HCT116 (cell line): ENCODE measurements at regions not wholly inside any gene's neighbourhood (a gene's known extent, or its start where the extent isn't known, plus 50 kb on each side); places are given as distances from the start of the nearest gene placed in this dataset.

Experiments used
- ATAC-seq: fragments of 200-7000 bp; cut with Tn5 transposase; 2 replicates; pipeline ENCODE4 v1.9.1; 2020; ENCODE audit warnings: mild to moderate bottlenecking, moderate library complexity
- BruUV-seq: library from RNA; stranded (reverse); fragments of 400-500 nt; replicated peaks from 2 replicates; lab custom pipeline; 2021; lab: Mats Ljungman, UMichigan
- CTCF ChIA-PET: fragments of 300-600 bp; sonication (Branson Sonifier 250); formaldehyde crosslinking; loops from one replicate; lab custom pipeline; 2021; ENCODE audit warnings: antibody characterized with exemption; lab: Charles Lee
- POLR2A ChIA-PET: fragments of 300-600, 350-600 bp; sonication (Branson Sonifier 250); formaldehyde crosslinking; loops from one replicate; lab custom pipeline; 2021; ENCODE audit warnings: antibody characterized with exemption; lab: Charles Lee
- RAD21 ChIA-PET, 2 experiments: fragments of 300-600 bp; sonication (Branson Sonifier 250); formaldehyde crosslinking; loops; one replicate each; lab custom pipeline; 2023; ENCODE audit warnings: low total read pairs in 2 of 2; ENCODE audit not compliant: uncharacterized antibody in 2 of 2, unreplicated experiment in 2 of 2, low non-redundant PET in 1 of 2; lab: Charles Lee
- DNase-seq: peaks from one replicate; pipeline ENCODE4 v3.0.0-alpha.2; 2010; ENCODE audit warnings: low read depth, low spot score
- H2AFZ ChIP-seq: fragments of 200-600 bp; shearing (Covaris generic), sonication (generic); 2 replicates; pipeline ENCODE4 v1.6.1; 2017; ENCODE audit warnings: low read depth, mixed run types, mixed read lengths, antibody characterized with exemption, low read length; ENCODE audit not compliant: poor library complexity, severe bottlenecking
- H3K27ac ChIP-seq: 2 replicates; pipeline ENCODE4 v1.5.1; 2012; ENCODE audit warnings: low read depth, low read length
- H3K27me3 ChIP-seq: fragments of 200-600 bp; sonication (generic); 2 replicates; pipeline ENCODE4 v1.6.1; 2016; ENCODE audit warnings: mixed run types, low read length, mixed read lengths; ENCODE audit not compliant: insufficient read depth
- H3K36me3 ChIP-seq, 2 experiments: fragments of 200-500 bp in 1 of 2; fragments of 200-600 bp in 1 of 2; sonication (Bioruptor generic) in 1 of 2; sonication (generic) in 1 of 2; 2 replicates each; pipeline versions ENCODE4 v1.5.1 to v1.6.1; 2014 to 2016; ENCODE audit warnings: low read length in 2 of 2, inconsistent platforms in 1 of 2, mixed read lengths in 1 of 2, mixed run types in 1 of 2; ENCODE audit not compliant: insufficient read depth in 2 of 2, control insufficient read depth in 1 of 2
- H3K4me1 ChIP-seq, 2 experiments: fragments of 200-600 bp in 1 of 2; sonication (generic) in 1 of 2; 2 replicates each; pipeline versions ENCODE4 v1.5.1 to v1.6.1; 2012 to 2017; ENCODE audit warnings: low read length in 2 of 2, inconsistent platforms in 1 of 2, mild to moderate bottlenecking in 1 of 2, mixed read lengths in 1 of 2, mixed run types in 1 of 2, moderate library complexity in 1 of 2; ENCODE audit not compliant: insufficient read depth in 2 of 2, control insufficient read depth in 1 of 2
- H3K4me2 ChIP-seq: fragments of 200-600 bp; sonication (generic); 2 replicates; pipeline ENCODE4 v1.6.1; 2017; ENCODE audit warnings: mixed run types, low read length, mixed read lengths
- H3K4me3 ChIP-seq, 2 experiments: fragments of 200-600 bp in 1 of 2; sonication (generic) in 1 of 2; replicated peaks in 1 of 2; 2 replicates each; pipeline ENCODE4 v1.5.1; 2011 to 2016; ENCODE audit warnings: low read length in 2 of 2, control low read depth in 1 of 2, low read depth in 1 of 2, mild to moderate bottlenecking in 1 of 2, mixed read lengths in 1 of 2, mixed run types in 1 of 2
- H3K79me2 ChIP-seq: fragments of 200-600 bp; sonication (generic); 2 replicates; pipeline ENCODE4 v1.6.1; 2017; ENCODE audit warnings: mild to moderate bottlenecking, mixed run types, low read length, moderate library complexity, mixed read lengths; ENCODE audit not compliant: insufficient read depth
- H3K9ac ChIP-seq: fragments of 200-600 bp; sonication (generic); 2 replicates; pipeline ENCODE4 v1.6.1; 2016; ENCODE audit warnings: low read length, mixed read lengths
- H3K9me2 ChIP-seq: fragments of 200-600 bp; sonication (generic), shearing (Covaris generic); 2 replicates; pipeline ENCODE4 v1.6.1; 2017; ENCODE audit warnings: mixed run types, mild to moderate bottlenecking, moderate library complexity; ENCODE audit not compliant: insufficient read depth
- H3K9me3 ChIP-seq, 2 experiments: fragments of 200-500 bp in 1 of 2; fragments of 200-600 bp in 1 of 2; sonication (Bioruptor generic) in 1 of 2; sonication (generic) in 1 of 2; 2 replicates each; pipeline ENCODE4 v1.6.1; 2014 to 2017; ENCODE audit warnings: low read length in 2 of 2, mixed read lengths in 2 of 2, inconsistent platforms in 1 of 2, low read depth in 1 of 2, mild to moderate bottlenecking in 1 of 2, mixed run types in 1 of 2, moderate library complexity in 1 of 2; ENCODE audit not compliant: control insufficient read depth in 1 of 2, insufficient read depth in 1 of 2
- H4K20me1 ChIP-seq: fragments of 200-600 bp; sonication (generic), shearing (Covaris generic); 2 replicates; pipeline ENCODE4 v1.6.1; 2017; ENCODE audit warnings: mixed run types, mild to moderate bottlenecking, moderate library complexity; ENCODE audit not compliant: insufficient read depth
- EGR1 ChIP-seq: IDR thresholded peaks from 2 replicates; pipeline ENCODE4 v1.6.1; 2012; ENCODE audit warnings: low read depth
- ELF1 ChIP-seq: IDR thresholded peaks from 2 replicates; pipeline ENCODE4 v1.6.1; 2012; ENCODE audit warnings: low read depth, borderline replicate concordance
- EZH2phosphoT487 ChIP-seq: fragments of 200-600 bp; IDR thresholded peaks from 2 replicates; pipeline ENCODE4 v1.6.1; 2018; ENCODE audit warnings: antibody characterized with exemption, borderline replicate concordance
- JUND ChIP-seq: IDR thresholded peaks from 2 replicates; pipeline ENCODE4 v1.6.1; 2012
- SIN3A ChIP-seq: IDR thresholded peaks from 2 replicates; pipeline ENCODE4 v1.6.1; 2012; ENCODE audit warnings: low read depth
- ZNF274 ChIP-seq: fragments of 200-500 bp; sonication (Bioruptor generic); IDR thresholded peaks from 2 replicates; pipeline ENCODE4 v1.6.1; 2014; ENCODE audit warnings: mild to moderate bottlenecking, low read depth, low read length, inconsistent platforms
- intact Hi-C: fragments of 100-400 bp; cut with micrococcal nuclease; formaldehyde crosslinking; loops from 2 replicates; pipeline ENCODE4 v1.10.0; 2022
- TF ChIP-seq, protein P1 (sequence below): IDR thresholded peaks from 2 replicates; pipeline ENCODE4 v1.6.1; 2012
- TF ChIP-seq, protein P2 (sequence below): IDR thresholded peaks from 2 replicates; pipeline ENCODE4 v1.6.1; 2012
- TF ChIP-seq, protein P3 (sequence below), 3 experiments: fragments of 200-600 bp in 1 of 3; sonication (generic) in 1 of 3; IDR thresholded peaks in 2 of 3; conservative IDR thresholded peaks in 1 of 3; 2 replicates each; pipeline ENCODE4 v1.5.1; 2012 to 2017; ENCODE audit warnings: low read depth in 2 of 3, low read length in 2 of 3, antibody characterized with exemption in 1 of 3, borderline replicate concordance in 1 of 3, control low read depth in 1 of 3, mild to moderate bottlenecking in 1 of 3, mixed read lengths in 1 of 3, mixed run types in 1 of 3, moderate library complexity in 1 of 3; ENCODE audit not compliant: insufficient read depth in 1 of 3
- TF ChIP-seq, protein P4 (sequence below): IDR thresholded peaks from 2 replicates; pipeline ENCODE4 v1.6.1; 2011; ENCODE audit warnings: mild to moderate bottlenecking, low read length, moderate library complexity; ENCODE audit not compliant: insufficient replicate concordance; ENCODE audit errors: extremely low read depth

DNA sequence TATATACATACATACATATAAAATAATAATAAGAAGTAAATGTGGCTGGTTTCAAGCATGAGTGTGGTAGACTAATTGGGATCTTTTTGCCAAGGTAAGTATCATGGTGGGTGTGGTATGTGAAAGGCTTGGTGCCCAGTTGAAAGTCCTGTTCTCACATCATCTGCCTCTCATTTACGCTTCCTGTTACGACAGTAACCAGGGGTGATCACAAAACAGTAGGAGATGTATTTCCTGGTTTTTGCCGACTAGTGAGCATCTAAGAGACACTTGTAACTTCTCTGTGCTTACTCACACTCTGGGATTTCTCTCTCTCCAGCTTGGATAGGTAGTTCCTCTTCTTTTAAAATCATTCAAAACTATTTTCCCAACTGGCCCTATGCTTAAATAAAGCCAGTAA, 1028.3 kb upstream of the NR2F2 start:
- CTCF ChIA-PET, result no interaction called here
- no peaks in the 10 kb centered on the region for H3K79me2 ChIP-seq
- no peak overlapping the region for H3K4me2 ChIP-seq
- no peaks in the 10 kb centered on the region; the same call in 1 of the 2 replicates for H3K9me2 ChIP-seq
- intact Hi-C loops, result no loop called here
- no peak overlapping the region for H3K27ac ChIP-seq
- BruUV-seq, result no TSS peak
- RAD21 ChIA-PET, result no interaction called here
- H2AFZ ChIP-seq, result no peak overlapping the region
- no peaks in the 10 kb centered on the region for H3K27me3 ChIP-seq
- no peaks in the 10 kb centered on the region for H3K4me1 ChIP-seq
- ATAC-seq, result no peak
- no peaks in the 10 kb centered on the region for H3K36me3 ChIP-seq
- TF ChIP-seq, protein P1, sequence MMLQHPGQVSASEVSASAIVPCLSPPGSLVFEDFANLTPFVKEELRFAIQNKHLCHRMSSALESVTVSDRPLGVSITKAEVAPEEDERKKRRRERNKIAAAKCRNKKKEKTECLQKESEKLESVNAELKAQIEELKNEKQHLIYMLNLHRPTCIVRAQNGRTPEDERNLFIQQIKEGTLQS, result no peak
- POLR2A ChIA-PET, result no interaction called here
- H3K9me3 ChIP-seq, result no peaks in the 10 kb centered on the region
- no peak for DNase-seq
- H4K20me1 ChIP-seq, result no peaks in the 10 kb centered on the region
- no peak overlapping the region for H3K9ac ChIP-seq
- no peak overlapping the region for H3K4me3 ChIP-seq

DNA sequence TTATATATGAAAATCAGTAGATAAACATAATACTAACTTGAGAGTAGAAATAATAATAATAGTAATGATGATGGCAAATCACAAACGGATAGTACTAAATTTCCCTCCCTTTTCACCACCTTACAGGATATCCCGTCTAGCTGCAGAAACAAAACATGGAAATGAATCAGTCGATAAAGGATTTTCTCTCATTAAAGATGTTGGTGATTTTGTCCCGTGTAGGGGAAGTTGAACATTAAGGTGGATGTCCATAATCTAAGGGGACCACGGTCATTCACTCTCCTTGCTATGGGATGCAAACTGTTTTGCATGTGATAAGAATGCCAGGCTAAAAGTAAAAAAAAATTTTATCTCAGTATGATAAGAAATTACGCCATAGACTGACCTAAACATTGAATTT, 1027.7 kb upstream of the NR2F2 start:
- Histone ChIP-seq H3K79me2 (no peaks in the 10 kb centered on the region), H3K4me3 (no peak overlapping the region), H4K20me1 (no peaks in the 10 kb centered on the region), H3K4me1 (no peaks in the 10 kb centered on the region), H3K9me2 (no peaks in the 10 kb centered on the region; the same call in 1 of the 2 replicates), H3K4me2 (no peak overlapping the region), H3K36me3 (no peaks in the 10 kb centered on the region), H3K9me3 (no peaks in the 10 kb centered on the region), H3K27me3 (no peaks in the 10 kb centered on the region), H3K27ac (no peak overlapping the region), H3K9ac (no peak overlapping the region), H2AFZ (no peak overlapping the region)
- ChIA-PET POLR2A (no interaction called here), RAD21 (no interaction called here), CTCF (no interaction called here)
- TF ChIP-seq EGR1, result no peak
- intact Hi-C loops, result no loop called here
- BruUV-seq, result no TSS peak
- DNase-seq (no peak), ATAC-seq (no peak)

DNA sequence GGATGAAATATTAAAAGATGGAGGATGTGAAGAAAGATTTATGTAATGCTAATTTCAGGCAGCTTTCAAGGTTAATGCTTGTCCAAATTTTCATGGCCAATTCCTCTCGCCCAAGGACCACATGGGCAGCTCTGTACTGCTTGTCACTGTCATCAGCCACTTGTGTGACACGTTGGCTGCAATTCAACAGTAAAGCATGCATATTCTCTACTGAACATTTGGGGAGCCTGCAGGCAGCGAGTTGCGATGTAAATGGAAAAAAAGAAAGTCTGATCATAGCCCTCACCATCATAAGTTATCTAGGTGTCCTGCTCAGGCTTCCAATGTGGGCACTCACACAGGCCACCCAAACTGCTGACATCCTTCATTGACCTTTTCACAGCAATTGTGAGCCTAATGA, 1026.8 kb upstream of the NR2F2 start:
- no peak for DNase-seq
- Histone ChIP-seq H4K20me1 (no peaks in the 10 kb centered on the region), H3K36me3 (no peaks in the 10 kb centered on the region), H3K9me2 (no peaks in the 10 kb centered on the region; the same call in 1 of the 2 replicates), H3K9ac (no peak overlapping the region), H3K4me1 (no peaks in the 10 kb centered on the region), H3K4me2 (no peak overlapping the region), H3K9me3 (no peaks in the 10 kb centered on the region), H3K4me3 (no peak overlapping the region), H3K27ac (no peak overlapping the region), H3K27me3 (no peaks in the 10 kb centered on the region), H2AFZ (no peak overlapping the region), H3K79me2 (no peaks in the 10 kb centered on the region)
- ChIA-PET CTCF (no interaction called here), POLR2A (no interaction called here), RAD21 (no interaction called here)
- intact Hi-C loops, result no loop called here
- no peak for ATAC-seq
- no TSS peak for BruUV-seq
- TF ChIP-seq, protein P2, sequence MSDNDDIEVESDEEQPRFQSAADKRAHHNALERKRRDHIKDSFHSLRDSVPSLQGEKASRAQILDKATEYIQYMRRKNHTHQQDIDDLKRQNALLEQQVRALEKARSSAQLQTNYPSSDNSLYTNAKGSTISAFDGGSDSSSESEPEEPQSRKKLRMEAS, result no peak
- no peak for TF ChIP-seq EZH2phosphoT487
- TF ChIP-seq, protein P3, sequence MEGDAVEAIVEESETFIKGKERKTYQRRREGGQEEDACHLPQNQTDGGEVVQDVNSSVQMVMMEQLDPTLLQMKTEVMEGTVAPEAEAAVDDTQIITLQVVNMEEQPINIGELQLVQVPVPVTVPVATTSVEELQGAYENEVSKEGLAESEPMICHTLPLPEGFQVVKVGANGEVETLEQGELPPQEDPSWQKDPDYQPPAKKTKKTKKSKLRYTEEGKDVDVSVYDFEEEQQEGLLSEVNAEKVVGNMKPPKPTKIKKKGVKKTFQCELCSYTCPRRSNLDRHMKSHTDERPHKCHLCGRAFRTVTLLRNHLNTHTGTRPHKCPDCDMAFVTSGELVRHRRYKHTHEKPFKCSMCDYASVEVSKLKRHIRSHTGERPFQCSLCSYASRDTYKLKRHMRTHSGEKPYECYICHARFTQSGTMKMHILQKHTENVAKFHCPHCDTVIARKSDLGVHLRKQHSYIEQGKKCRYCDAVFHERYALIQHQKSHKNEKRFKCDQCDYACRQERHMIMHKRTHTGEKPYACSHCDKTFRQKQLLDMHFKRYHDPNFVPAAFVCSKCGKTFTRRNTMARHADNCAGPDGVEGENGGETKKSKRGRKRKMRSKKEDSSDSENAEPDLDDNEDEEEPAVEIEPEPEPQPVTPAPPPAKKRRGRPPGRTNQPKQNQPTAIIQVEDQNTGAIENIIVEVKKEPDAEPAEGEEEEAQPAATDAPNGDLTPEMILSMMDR (IDR thresholded peaks at IDR 0.05 in 2 of 3, conservative IDR thresholded peaks at IDR 0.05 in 1 of 3; ENCODE audit: borderline replicate concordance in 1 of 3, insufficient read depth in 1 of 3, low read depth in 2 of 3, low read length in 2 of 3), result no peak
- no peak for TF ChIP-seq SIN3A
- no peak for TF ChIP-seq JUND
- TF ChIP-seq ELF1, result no peak
- TF ChIP-seq ZNF274, result no peak
- TF ChIP-seq, protein P4, sequence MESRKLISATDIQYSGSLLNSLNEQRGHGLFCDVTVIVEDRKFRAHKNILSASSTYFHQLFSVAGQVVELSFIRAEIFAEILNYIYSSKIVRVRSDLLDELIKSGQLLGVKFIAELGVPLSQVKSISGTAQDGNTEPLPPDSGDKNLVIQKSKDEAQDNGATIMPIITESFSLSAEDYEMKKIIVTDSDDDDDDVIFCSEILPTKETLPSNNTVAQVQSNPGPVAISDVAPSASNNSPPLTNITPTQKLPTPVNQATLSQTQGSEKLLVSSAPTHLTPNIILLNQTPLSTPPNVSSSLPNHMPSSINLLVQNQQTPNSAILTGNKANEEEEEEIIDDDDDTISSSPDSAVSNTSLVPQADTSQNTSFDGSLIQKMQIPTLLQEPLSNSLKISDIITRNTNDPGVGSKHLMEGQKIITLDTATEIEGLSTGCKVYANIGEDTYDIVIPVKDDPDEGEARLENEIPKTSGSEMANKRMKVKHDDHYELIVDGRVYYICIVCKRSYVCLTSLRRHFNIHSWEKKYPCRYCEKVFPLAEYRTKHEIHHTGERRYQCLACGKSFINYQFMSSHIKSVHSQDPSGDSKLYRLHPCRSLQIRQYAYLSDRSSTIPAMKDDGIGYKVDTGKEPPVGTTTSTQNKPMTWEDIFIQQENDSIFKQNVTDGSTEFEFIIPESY, result no peak
